ENCODE measurements at regions not wholly inside any gene's neighbourhood (a gene's known extent, or its start where the extent isn't known, plus 50 kb on each side); places are given as distances from the start of the nearest gene placed in this dataset.

DNA sequence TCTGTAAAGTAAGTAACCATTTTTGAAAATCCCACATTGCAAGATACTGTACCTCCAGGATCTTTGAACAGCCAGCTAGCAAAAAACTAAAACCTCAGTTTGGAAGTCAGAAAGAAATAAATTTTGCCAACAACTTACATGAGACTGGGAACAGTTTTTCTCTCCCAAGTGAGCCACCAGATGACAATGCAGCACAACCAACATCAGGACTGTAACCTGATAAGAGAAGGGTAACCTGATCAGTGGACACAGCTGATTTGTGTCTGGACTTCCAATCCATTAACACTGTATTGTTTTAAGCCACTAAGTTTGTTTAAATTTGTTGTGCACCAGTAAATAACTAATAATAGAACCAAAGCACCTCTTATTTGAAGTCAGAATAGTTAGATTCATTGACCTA lies 923.3 kb downstream of the FAT4 start:
- no peak for DNase-seq

DNA sequence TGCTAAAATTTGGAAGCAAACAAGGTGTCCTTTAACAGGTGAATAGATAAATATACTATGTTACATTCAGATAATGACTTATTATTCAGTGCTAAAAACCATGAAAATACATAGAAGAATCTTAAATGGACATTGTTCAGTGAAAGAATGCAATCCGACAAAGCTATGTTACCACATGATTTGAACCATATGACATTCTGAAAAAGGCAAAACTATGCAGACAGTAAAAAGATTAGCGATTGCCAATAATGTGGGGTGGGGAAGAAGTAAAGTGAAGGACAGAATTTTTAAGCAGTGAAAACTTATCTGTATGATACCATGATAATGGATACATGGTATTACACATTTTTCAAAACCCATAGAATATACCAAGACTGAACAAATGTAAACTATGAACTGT lies 926.9 kb downstream of the FAT4 start:
- DNase-seq: no peak

DNA sequence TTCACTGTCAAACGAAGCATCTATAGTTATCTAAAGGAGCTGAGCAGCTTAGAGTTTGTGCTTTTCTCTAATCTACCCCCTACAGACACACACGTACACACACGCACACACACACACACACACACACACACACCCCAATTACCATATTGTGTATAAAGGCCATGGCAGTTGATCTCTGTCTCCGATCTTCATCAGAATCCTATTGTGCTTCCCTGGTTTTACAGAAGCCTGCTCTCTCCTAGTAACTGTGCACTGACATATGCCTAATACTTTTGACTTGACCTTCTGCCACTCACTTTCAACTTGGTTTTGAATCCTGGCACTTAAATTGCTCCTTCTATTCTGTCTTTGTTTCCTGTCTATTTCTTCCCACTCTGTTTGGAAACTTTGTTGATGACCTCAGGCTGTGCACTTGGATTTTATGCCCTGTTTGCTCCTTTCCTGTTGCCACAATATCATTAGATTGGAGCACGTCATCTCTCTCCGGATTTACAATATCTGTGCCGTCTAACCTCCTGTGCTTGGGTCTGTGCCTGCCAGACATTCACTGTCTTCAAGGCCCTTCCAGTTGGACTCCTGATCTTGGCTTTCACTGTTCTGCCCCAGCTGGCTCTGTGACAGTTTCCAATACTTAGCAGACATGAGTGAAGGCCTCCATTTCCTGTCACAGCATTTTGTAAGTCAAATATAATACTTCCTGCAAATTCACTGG lies 928.1 kb downstream of the FAT4 start:
- peak; percentile 7 for DNase-seq

DNA sequence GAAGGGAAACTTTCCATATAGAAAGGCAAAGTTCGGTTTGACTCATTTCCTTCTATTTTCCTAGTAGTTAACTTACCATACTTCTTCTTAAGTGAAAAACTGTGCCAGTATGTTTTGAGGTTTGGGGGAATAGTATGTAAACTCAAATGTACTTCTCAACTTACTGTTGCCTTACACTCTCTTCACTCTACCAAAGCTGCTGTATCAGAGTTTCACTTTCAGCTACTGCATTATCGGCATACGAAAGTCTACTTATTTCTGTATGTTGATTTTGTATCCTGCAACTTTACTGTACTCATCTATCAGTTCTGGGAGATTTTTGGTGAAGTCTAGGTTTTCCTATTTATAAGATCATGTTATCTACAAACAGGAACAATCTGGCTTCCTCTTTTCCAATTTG lies 932.7 kb downstream of the FAT4 start:
- no peak for DNase-seq

DNA sequence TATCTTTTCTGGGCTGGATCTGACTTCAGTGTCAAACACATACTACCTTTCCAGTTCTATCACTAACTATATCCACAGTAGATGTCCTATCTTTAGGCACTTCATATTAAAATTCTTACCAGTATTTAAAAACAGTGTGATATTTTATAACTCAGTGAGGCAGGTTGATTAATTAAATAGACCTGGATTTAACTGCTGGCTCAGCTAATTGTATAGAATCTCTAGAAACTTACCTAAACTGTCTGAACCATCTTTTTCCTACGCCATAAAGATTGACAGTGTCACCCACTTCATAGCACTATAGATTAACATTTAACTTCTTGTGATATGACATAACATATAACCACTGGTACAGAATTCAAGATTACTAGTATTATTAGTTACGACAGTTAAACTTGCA lies 935.3 kb downstream of the FAT4 start:
- DNase-seq: no peak

DNA sequence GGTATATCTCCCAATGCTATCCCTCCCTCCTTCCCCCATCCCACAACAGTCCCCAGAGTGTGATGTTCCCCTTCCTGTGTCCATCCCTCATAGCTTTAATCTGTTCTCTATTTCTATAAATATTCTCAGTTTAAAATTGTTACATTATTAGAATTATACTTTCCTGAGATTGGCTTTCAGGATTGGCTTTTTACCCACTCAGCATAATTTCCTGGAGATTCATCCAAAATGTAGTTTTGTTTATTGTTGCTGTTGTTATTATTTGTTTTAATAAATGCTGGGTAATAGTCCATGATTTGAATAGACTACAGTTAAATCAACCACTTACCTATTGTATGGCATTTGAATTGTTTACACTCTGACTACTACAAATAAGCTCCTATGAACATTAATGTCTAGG lies 936.4 kb downstream of the FAT4 start:
- no peak for DNase-seq

DNA sequence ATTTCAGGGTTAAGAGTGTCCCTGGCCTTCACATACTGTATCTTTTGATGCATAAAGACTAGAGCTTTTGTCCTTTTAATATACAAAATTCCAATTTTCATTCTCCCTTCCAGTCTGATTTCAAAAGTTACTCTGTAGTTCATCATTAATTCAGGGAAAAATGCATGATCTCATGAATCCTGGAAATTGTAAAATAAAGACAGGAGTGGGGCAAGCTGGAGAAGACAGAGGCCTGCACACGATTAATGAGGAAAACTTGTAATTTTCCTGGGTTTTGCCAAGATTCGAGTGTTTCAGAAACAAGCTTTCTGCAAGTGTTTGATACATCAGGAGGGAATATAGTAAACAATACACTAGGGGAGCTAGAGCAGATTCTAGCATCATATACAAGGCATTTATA lies 947.9 kb downstream of the FAT4 start:
- DNase-seq: peak; percentile 23

DNA sequence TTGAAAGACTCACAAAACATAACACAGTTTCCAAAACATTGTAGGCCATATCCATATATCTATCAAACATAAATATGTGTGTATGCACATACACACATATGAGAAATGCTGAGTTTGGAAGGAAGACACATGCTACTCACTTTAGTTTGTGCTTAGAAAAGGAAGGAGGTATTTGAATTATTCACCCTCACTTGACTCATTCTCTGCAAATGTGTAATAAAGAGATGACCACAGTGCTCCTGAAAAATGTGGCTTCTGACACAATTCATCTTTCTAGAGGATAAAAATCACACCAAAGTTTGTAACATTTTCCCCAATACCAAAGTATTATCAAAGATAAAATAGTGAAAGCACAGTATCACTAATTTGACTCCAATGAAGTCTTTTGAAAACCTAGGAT lies 950.1 kb downstream of the FAT4 start:
- no peak for DNase-seq

DNA sequence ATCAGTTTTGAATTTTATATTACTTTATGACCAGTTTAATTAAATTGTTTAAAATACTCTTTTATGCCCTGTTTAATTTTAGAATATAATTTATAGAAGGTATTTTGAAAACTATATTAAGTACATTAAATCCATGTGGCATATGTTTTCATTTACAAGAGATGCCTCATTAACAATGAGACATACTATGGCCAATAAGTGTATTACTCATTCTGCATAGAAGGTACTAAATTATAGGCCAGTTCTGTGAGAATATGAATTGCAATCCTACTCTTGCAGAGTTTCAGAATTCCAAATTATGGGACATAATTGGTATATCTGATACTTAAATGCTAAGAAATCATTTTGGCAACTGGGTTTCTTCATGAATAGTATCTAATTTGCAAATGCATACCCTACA lies 951.1 kb downstream of the FAT4 start:
- DNase-seq: no peak

DNA sequence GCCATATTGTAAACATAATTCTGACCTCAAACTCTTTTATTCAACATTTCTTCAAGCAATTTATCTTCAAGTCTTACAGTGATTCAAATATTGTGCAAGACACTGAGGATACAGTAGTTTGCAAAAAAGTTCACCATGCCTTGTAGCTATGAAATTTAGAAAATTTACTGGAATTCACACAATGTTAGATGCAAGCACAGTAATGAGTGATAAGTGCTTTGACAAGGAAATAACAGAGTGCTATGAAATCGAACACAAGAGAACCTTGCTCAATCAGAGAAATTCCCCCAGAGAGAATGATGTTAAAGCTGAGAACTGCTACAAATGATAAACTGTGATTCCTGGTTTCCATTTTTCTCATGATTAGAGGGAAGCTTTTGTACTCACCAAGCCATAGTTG lies 952.9 kb downstream of the FAT4 start:
- DNase-seq: no peak

DNA sequence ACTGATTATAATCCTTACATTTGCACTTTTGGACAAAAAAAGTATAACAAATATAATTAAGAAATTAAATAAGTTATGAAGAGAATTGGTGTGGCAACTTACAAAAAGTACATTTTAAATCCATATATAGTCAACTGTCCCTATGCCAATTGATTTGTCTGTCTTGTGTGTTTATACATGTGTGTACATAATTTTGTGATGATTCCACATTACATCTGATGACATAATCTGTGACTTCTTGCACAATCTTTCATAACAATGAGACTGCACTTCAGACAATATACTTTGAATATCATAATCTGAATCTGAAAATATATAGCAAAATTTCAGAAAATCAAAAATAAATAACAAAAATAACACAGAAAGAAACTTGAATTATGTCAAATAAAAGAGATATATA lies 953.4 kb downstream of the FAT4 start:
- no peak for DNase-seq

DNA sequence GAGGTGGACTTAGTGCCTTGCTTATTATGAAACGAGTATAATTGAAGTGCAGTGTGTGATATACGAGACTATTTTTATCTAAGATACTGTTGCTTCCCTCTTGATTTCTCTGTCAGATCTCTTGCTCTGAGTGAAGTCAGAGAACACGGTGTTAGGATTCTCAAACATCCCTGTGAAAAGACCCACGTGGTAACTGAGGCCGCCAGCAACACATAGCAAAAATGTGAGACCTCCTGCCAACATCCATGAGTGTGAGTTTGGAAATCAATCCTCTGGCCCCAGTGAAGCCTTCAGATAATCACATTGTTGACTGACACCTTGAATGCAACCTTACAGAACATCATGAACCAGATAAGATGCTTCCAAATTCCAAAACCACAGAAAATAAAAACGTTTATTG lies 954.4 kb downstream of the FAT4 start:
- no peak for DNase-seq

DNA sequence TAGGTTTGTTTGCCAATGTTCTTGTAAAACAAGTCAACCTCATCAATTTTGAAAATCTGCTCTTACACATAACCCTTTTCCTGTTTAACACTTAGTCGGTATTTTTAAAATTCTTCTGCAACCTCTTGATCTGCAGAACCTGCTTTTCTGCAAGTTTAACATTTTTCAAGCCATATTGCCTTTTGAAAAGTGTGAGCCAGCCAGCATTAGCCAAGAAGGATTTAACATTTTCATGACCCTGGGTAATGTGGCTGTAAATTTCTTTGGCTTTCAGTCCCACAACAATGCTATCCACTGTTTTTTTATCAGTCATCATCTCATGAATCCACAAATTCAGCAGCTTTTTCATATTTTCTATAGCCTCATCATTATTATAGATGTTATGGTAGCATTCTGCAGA lies 956.5 kb downstream of the FAT4 start:
- peak; percentile 4 for DNase-seq

DNA sequence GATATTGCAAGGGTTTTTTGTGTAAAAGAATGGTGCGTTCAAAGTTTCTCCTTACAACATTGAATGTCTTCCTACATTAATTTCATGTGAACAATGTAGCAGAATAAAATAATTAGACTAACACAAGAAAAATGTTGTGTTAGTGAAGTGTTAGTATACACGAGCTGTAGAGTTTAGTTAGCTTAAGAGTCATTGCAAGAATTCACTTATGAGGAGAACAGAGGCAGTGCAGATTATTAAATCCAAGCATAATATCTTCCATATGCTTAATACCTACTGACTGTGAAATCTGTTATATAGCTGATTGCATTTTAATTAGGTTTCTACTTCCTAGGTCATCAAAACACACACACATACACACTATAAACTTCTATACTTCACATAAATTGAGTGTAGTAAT lies 959.0 kb downstream of the FAT4 start:
- no peak for DNase-seq

DNA sequence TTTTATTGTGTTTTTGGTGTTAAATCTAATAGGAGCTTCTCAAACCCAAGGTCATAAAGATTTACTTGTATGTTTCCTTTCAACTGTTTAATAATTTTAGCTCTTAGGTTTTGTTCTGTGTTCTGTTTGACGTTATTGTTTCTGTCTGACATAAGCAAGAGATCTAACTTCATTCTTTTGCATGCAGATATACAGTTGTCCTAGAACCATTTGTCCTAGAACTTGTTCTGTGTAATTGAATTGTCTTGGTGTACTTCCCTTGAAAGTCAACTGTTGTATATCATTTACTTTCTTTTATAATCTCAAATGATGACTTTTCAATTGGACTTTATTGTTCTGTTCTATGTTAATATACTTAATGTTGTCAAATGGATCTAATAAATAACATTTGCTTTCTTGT lies 977.1 kb downstream of the FAT4 start:
- no peak for DNase-seq

DNA sequence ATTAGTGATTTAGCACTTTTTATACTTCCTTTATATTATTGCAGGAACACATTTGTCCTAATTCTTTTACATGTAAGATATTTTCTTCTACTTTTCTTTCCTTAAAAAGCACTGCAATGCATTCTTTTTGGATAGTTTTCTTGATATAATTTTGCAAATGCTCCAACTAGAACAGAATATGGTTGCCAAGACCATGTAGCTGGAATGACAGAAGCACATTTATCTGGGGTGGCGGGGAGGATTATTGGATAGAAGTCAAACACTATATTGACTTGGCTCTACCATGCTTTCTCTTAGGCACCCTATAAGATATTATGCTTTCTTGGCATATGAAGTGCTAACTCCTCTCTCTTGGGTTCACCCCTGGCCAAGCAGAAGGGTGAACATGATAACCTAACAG lies 983.5 kb downstream of the FAT4 start:
- DNase-seq: no peak

DNA sequence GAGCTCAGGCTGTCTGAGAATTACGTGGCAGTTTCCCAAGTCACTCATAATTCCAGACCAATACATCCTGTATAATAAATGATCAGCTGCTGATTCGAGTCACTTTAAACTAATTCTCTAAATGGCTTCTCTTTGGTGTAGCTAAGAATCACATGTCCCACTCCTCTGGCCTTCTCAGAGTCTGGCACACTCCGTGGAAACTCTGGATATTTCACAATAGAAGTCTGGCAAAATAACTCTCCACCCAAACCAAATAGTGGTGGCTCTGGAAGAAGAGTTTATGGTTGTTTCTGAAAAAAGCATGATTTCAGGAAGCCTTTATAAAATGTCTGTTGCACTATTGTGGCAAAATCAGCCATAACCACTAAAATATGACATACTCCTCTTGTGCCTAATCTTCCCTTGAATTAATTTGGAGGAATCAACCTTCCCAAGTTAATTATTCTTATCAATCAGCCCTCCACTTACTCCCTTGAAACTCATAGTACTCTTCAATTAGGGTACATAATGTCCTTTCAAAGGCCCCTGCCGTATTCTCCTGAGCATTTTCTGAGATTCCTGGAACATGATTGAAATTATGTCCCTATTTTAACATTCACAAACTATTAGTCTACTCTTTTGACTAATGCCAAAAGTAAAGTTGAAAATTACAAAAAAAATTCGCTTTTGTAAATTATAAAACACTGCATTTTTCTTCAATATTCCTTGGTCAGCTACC lies 991.6 kb downstream of the FAT4 start:
- DNase-seq: no peak

DNA sequence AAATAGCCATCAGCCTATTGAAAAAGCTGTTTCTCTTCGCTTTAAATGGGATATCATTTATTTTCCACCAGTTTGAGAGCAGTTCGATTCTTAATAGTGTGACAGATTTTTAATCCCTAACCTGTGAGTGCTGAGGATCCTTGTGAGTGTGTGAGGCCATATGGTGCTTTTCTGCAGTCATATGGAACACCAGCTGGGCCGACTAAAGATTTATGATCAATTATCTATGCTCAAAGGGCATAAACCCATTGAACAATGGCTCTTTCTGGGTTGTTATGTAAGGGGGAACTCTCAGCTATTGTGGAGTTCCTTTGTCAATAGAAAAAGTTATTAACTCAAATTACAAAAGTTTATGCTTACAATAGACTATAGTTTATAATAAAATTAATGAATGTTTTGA lies 1003.6 kb downstream of the FAT4 start:
- DNase-seq: peak; percentile 22

DNA sequence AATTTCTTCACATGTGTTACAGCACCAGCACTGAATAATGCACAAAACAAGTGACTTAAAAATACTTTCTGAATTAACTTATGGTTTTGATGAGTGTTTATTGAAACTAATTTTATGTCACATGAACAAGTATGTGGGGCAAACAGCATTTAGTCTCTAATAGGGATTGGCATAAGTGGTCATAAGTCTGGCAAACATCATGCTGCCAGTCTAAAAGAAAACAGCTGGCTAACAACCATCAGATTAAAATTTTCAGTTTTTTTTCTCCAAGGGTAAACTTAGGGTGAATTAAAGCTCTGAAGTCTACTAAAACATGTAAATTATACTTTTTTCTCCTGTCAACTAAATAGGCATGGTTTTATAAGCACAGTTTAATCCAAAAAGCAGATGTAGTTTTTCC lies 1014.2 kb downstream of the FAT4 start:
- no peak for DNase-seq

DNA sequence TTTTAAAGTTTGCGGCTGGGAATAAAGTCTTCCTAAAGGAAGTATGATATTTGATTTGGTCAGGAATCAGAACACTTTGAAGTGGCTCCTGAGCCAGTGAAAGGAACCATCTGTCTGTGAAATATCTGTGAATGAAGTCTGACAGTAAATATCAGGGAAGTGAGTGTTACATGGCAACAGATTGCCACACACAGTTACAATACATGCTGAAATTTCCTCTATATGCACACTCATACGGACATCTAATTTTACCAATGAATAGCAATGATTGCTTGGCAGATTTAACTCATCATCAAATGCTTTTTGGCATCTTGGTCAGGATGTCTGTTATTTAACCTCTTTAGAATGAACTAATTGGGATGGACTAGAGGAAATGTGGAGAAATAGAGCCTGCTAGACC lies 1023.8 kb downstream of the FAT4 start:
- no peak for DNase-seq

DNA sequence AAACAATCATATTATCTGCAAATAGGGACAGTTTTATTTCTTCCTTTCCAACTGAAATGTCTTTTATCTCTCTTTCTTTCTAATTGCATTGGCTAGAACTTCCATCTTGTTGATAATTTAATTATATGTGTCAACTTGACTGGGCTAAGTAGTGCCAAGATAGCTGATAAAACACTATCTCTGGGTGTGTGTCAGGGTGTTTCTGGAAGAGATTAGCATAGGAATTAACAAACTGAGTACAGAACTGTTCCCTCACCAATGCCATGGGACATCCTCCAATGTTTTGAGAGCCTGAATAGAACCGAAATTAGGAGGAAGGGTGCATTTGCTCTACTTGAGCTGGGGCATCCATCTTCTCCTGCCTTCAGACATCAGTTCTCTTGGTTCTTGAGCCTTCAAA lies 1027.2 kb downstream of the FAT4 start:
- DNase-seq: no peak

DNA sequence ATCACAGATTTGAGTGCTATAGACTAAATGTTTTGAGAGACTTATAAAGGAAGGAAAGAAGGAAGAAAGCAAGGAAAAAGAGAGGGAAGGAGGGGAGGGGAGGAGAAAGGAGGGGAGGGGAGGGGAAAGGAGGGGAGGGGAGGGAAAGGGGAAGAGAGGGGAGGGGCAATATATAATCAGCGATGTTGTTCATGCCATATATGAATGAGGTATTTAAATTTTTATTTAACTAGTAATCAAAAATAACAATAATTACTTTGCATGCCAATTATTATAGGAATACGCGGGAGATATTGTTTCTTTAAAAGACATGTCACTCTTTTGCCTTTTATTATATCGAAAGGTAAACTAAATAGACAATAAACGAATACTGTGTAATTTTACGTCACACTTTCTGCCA lies 1029.7 kb downstream of the FAT4 start:
- no peak for DNase-seq

DNA sequence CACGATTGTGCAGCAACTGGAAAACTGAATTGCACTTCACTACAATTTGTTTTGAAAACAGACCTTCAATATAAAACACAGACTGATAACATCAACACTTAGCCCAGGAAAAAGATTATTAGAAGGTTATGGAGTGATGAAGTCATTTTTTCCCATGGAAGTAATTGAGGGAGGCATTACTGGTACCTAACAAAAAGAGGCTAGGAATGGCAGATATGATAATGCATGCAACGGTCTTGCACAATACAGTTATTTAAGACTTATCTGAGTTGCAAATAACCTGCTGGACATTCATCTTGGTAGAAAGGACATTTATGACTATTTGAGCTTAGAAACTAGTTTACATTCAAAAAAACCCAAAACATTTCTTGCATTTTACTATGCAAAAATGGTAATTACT lies 1031.9 kb downstream of the FAT4 start:
- DNase-seq: no peak

DNA sequence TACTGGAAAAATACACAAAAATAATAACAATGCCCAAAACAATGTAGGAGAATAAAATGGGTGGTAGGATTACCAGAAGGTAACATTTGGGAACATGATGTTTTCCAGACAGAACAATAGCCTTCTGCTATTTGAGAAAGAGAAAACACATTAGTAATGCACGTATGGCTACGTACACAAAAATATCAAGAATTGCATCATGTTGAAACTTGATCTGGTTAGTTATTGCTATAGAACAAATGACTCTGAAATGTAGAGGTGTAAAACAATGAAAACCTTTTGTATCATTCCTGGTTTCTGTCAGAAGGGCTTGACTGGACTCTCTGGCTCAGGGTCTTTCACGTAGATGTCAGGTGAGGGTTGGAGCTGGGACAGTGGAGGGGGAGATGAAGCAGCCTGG lies 1040.0 kb downstream of the FAT4 start:
- no peak for DNase-seq

DNA sequence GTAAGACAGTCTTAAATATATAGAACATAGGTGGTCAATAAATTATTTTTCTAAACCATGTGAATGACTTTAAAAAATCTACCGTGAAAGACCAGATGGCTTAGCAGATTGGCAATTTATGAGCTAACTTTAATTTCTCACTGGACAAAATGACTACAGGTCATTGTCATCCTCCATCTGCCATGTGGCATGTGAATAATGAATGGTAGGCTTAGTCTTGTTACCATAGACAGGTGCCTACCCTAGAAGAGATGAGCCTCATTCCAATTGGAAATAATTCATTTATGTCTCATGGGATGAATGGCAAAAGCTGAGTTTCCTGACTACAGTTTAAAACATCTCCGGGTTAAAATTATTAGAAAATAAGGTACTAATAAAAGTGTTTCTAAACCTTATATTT lies 1043.3 kb downstream of the FAT4 start:
- DNase-seq: no peak
